Neural cell (in vitro differentiated cells): ENCODE measurements at regions not wholly inside any gene's neighbourhood (a gene's known extent, or its start where the extent isn't known, plus 50 kb on each side); places are given as distances from the start of the nearest gene placed in this dataset.

ENCODE experiments used
- H2AFZ ChIP-seq: fragments of 200-600, 300-800 bp; sonication (generic), shearing (Covaris generic); 2 replicates; pipeline ENCODE4 v1.6.0; 2014; ENCODE audit warnings: low read depth, mild to moderate bottlenecking, antibody characterized with exemption, low read length, moderate library complexity
- H3F3A ChIP-seq: fragments of 200-600 bp; shearing (Covaris generic); 2 replicates; pipeline ENCODE4 v1.6.1; 2016; ENCODE audit warnings: mild to moderate bottlenecking, moderate library complexity, mixed read lengths, antibody characterized with exemption, low read length; ENCODE audit not compliant: insufficient read depth, poor library complexity, severe bottlenecking
- H3K27ac ChIP-seq: fragments of 200-600, 300-800 bp; sonication (generic), shearing (Covaris generic); 2 replicates; pipeline ENCODE4 v1.5.1; 2014; ENCODE audit warnings: mild to moderate bottlenecking, low read length, moderate library complexity
- H3K27me3 ChIP-seq: fragments of 300-800, 200-600 bp; sonication (generic), shearing (Covaris generic); 2 replicates; pipeline ENCODE4 v1.6.0; 2014; ENCODE audit warnings: mild to moderate bottlenecking, low read depth, low read length, moderate library complexity; ENCODE audit not compliant: insufficient read depth
- H3K36me3 ChIP-seq: fragments of 300-800, 200-600 bp; sonication (generic), shearing (Covaris generic); 2 replicates; pipeline ENCODE4 v1.5.1; 2014; ENCODE audit warnings: mild to moderate bottlenecking, antibody characterized with exemption, low read length, moderate library complexity; ENCODE audit not compliant: insufficient read depth
- H3K4me2 ChIP-seq: fragments of 300-800, 200-600 bp; sonication (generic), shearing (Covaris generic); 2 replicates; pipeline ENCODE4 v1.6.0; 2014; ENCODE audit warnings: mild to moderate bottlenecking, low read length
- H3K4me3 ChIP-seq: fragments of 300-800, 200-600 bp; sonication (generic), shearing (Covaris generic); 2 replicates; pipeline ENCODE4 v1.5.1; 2014; ENCODE audit warnings: mild to moderate bottlenecking, low read length, moderate library complexity
- H3K79me2 ChIP-seq: fragments of 200-600 bp; shearing (Covaris generic); replicated peaks from 2 replicates; pipeline ENCODE4 v1.6.0; 2014; ENCODE audit warnings: mild to moderate bottlenecking, low read length, moderate library complexity; ENCODE audit not compliant: insufficient read depth
- H3K9ac ChIP-seq: fragments of 300-800, 200-600 bp; sonication (generic), shearing (Covaris generic); 2 replicates; pipeline ENCODE4 v1.6.1; 2016; ENCODE audit warnings: mild to moderate bottlenecking, low read length, mixed read lengths
- H3K9me2 ChIP-seq: fragments of 200-600 bp; shearing (Covaris generic); 2 replicates; pipeline ENCODE4 v1.6.1; 2016; ENCODE audit warnings: mild to moderate bottlenecking, low read length, mixed read lengths; ENCODE audit not compliant: insufficient read depth
- H3K9me3 ChIP-seq: fragments of 200-600, 300-800 bp; sonication (generic), shearing (Covaris generic); 2 replicates; pipeline ENCODE4 v1.6.1; 2016; ENCODE audit warnings: mild to moderate bottlenecking, mixed run types, low read length, moderate library complexity, mixed read lengths
- H4K20me1 ChIP-seq: fragments of 200-600 bp; shearing (Covaris generic); 2 replicates; pipeline ENCODE4 v1.6.1; 2016; ENCODE audit warnings: mild to moderate bottlenecking, mixed run types; ENCODE audit not compliant: insufficient read depth
- CTCF ChIP-seq: fragments of 450-650 bp; IDR thresholded peaks from 2 replicates; pipeline ENCODE4 v1.5.1; 2014; ENCODE audit warnings: antibody characterized with exemption, mild to moderate bottlenecking, moderate library complexity; ENCODE audit not compliant: poor library complexity, severe bottlenecking
- EP300 ChIP-seq: fragments of 450-650 bp; conservative IDR thresholded peaks from 2 replicates; pipeline ENCODE4 v1.6.1; 2014; ENCODE audit warnings: antibody characterized with exemption, mild to moderate bottlenecking, moderate library complexity; ENCODE audit not compliant: poor library complexity, severe bottlenecking
- EZH2 ChIP-seq: fragments of 200-600, 300-800 bp; shearing (Covaris generic), sonication (generic); IDR thresholded peaks from 2 replicates; pipeline ENCODE4 v1.6.1; 2014; ENCODE audit warnings: antibody characterized with exemption, low read length, borderline replicate concordance, mild to moderate bottlenecking; ENCODE audit not compliant: insufficient read depth, poor library complexity, severe bottlenecking
- MXI1 ChIP-seq: fragments of 450-650 bp; conservative IDR thresholded peaks from 2 replicates; pipeline ENCODE4 v1.6.1; 2014; ENCODE audit warnings: antibody characterized with exemption, mild to moderate bottlenecking; ENCODE audit not compliant: poor library complexity, severe bottlenecking
- POLR2AphosphoS5 ChIP-seq: IDR thresholded peaks from 2 replicates; pipeline ENCODE4 v1.6.1; 2012
- RAD21 ChIP-seq: fragments of 450-650 bp; conservative IDR thresholded peaks from 2 replicates; pipeline ENCODE4 v1.6.1; 2014; ENCODE audit warnings: antibody characterized with exemption, mild to moderate bottlenecking, moderate library complexity
- REST ChIP-seq: IDR thresholded peaks from 2 replicates; pipeline ENCODE4 v1.6.1; 2012; ENCODE audit warnings: borderline replicate concordance
- SMC3 ChIP-seq: fragments of 450-650 bp; conservative IDR thresholded peaks from 2 replicates; pipeline ENCODE4 v1.6.1; 2014; ENCODE audit warnings: antibody characterized with exemption, mild to moderate bottlenecking, moderate library complexity; ENCODE audit not compliant: poor library complexity
- TAF1 ChIP-seq: IDR thresholded peaks from 2 replicates; pipeline ENCODE4 v1.6.1; 2012; ENCODE audit warnings: low read depth

GRCh38 chr1:14539953-14540563, 58.4 kb upstream of the KAZN start:
- H3K4me3 ChIP-seq = peak overlapping the region; percentile 1
- no peak overlapping the region for H3K4me2 ChIP-seq
- peak; percentile 75 for TF ChIP-seq EP300
- no peak for TF ChIP-seq MXI1
- peak; percentile 77 for TF ChIP-seq REST
- no peaks in the 10 kb centered on the region for H3K9me3 ChIP-seq
- no peaks in the 10 kb centered on the region for H4K20me1 ChIP-seq
- no peaks in the 10 kb centered on the region for H3K9me2 ChIP-seq
- H2AFZ ChIP-seq = no peak overlapping the region
- no peaks in the 10 kb centered on the region for H3F3A ChIP-seq
- no peak overlapping the region for H3K9ac ChIP-seq
- peak overlapping the region; percentile 73 for H3K27ac ChIP-seq
- H3K36me3 ChIP-seq = no peaks in the 10 kb centered on the region
- H3K79me2 ChIP-seq = no peaks in the 10 kb centered on the region
- H3K27me3 ChIP-seq = no peaks in the 10 kb centered on the region

GRCh38 chr1:14541348-14541747, 57.1 kb upstream of the KAZN start:
- Histone ChIP-seq H3K4me2 (no peak overlapping the region), H3K79me2 (no peaks in the 10 kb centered on the region), H3F3A (no peaks in the 10 kb centered on the region), H3K36me3 (no peaks in the 10 kb centered on the region), H3K9me3 (no peaks in the 10 kb centered on the region), H3K9me2 (no peaks in the 10 kb centered on the region), H2AFZ (no peak overlapping the region), H3K9ac (no peak overlapping the region), H3K27me3 (no peaks in the 10 kb centered on the region), H3K27ac (no peak overlapping the region), H3K4me3 (no peak overlapping the region), H4K20me1 (no peaks in the 10 kb centered on the region)
- TF ChIP-seq POLR2AphosphoS5 (no peak), EP300 (no peak), CTCF (no peak), EZH2 (no peak), SMC3 (no peak), TAF1 (no peak), MXI1 (no peak), RAD21 (no peak), REST (no peak)
